AG04449 (cell line): ENCODE measurements at regions not wholly inside any gene's neighbourhood (a gene's known extent, or its start where the extent isn't known, plus 50 kb on each side); places are given as distances from the start of the nearest gene placed in this dataset.

Experiments used
- CTCF ChIA-PET: fragments of 350-600 bp; formaldehyde crosslinking; extraction: SDS; loops from one replicate; lab custom pipeline; 2021; ENCODE audit warnings: antibody characterized with exemption; lab: Yijun Ruan, JAX
- POLR2A ChIA-PET: fragments of 400-600, 350-600 bp; formaldehyde crosslinking; extraction: SDS; loops from one replicate; lab custom pipeline; 2020; ENCODE audit warnings: antibody characterized with exemption, inconsistent platforms; lab: Yijun Ruan, JAX
- DNase-seq: peaks from one replicate; pipeline ENCODE4 v3.0.0-alpha.2; 2010; ENCODE audit warnings: low read depth, low spot score
- H3K4me3 ChIP-seq: 2 replicates; pipeline ENCODE4 v1.5.1; 2011; ENCODE audit warnings: low read depth, mild to moderate bottlenecking, control low read depth, low read length
- CTCF ChIP-seq: IDR thresholded peaks from one replicate; pipeline ENCODE4 v1.5.1; 2011; ENCODE audit warnings: mild to moderate bottlenecking, moderate library complexity, low read length, control low read depth, inconsistent platforms; ENCODE audit not compliant: insufficient read depth; ENCODE audit errors: missing control alignments

- DNase-seq: no peak
- TF ChIP-seq CTCF: no peak
- POLR2A ChIA-PET: no interaction called here
- H3K4me3 ChIP-seq: no peak overlapping the region
- CTCF ChIA-PET: no interaction called here
Measured at GRCh38 chr6:106035655-106036054, 50.5 kb upstream of the PRDM1 start.

GRCh38 chr6:106033806-106034205, 52.3 kb upstream of the PRDM1 start:
- TF ChIP-seq CTCF: no peak
- no peak for DNase-seq
- no peak overlapping the region for H3K4me3 ChIP-seq
- ChIA-PET CTCF (interaction anchor here (1.1 kb wide), 1 partner anchor 602 kb away, joined by 3 read pairs; no protein-coding TSS in a partner anchor), POLR2A (no interaction called here)

DNA sequence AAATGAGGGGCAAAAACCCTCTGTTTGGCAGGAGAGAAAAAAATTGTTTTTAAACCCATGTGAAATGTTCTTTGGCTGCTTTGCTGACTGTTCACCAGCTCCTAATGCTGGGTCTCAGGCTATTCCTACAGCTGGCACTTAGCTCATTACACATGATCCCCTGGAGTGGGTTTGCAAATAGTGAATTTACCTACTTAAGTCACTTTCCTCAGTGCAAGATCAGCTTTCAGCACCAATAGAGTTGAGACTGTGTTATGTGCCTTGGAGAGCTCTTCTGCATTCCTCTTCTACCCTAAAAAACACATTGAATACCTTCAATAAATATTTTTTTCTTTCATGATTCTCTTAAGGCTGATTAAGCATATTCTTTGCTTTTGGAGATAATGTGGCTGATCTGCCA, 58.4 kb upstream of the PRDM1 start:
- no peak overlapping the region for H3K4me3 ChIP-seq
- DNase-seq: no peak
- ChIA-PET POLR2A (no interaction called here), CTCF (no interaction called here)
- TF ChIP-seq CTCF: no peak

DNA sequence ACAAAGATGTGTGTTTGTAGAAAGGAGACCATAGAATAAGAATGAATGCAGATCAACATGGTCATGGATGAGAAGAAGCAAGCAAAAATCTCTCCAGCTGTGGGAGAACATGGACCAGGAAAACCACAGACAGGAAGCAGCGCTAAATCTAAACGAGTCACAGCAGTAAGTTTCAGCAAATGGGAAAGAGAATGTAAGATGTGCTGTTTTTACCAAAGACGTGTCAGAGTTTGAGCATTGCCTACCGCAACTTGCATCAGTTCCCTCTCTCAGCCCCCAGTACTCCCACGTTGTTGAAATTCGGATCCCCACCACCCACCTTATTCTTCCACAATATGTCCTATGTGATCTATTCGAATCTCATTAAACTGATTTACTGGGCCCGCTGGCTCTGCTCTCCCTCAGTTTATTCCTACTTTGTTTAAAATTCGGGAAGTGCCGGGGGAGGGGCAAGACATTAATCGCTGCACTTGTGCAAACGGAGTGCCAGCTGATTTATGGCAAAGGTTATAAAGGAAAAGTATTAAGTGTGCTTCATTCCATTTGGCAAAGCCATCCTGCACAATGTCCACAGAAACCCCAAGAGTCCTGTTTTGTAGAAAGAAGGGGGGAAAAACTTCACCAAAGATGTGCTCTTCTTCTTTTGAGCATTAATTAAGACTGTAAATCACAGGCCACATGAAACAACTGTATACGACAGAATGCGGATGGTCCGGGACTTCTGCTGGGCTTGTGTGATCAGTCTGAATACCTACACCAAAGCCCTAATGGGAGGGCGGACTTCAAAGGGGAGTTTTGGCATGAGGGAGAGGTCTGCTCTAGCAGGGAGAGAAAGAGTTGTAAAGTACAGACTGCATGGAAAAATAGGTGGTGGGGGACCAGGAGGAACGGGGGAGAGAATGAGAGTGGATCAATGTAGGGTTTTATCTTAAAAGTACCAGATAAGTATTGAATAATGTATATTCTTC, 59.1 kb upstream of the PRDM1 start:
- no peak for DNase-seq
- ChIA-PET POLR2A (no interaction called here), CTCF (no interaction called here)
- no peak overlapping the region for H3K4me3 ChIP-seq
- TF ChIP-seq CTCF: no peak

DNA sequence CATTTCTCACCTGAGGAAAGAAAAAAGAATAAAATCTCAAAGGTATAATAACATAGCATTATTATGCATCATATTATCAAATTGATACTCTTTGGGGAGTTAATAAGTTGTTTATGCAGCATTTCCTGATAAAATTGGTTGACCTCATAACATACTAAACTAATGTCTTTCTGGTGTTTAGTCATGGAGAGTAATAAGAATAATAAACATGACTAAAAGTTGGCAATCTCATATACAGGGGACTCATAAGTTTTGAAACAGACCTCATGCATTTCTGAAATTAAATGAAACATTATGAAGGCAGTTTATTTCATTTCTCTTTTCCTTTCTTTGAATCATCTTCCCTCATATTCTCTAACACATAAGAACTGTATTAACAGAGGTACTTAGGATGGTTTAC, 60.5 kb upstream of the PRDM1 start:
- POLR2A ChIA-PET: no interaction called here

More for the DNA sequence above, 60.5 kb upstream of the PRDM1 start:
- DNase-seq: no peak
- no peak overlapping the region for H3K4me3 ChIP-seq
- CTCF ChIA-PET: no interaction called here
- TF ChIP-seq CTCF: no peak
